ENCODE measurements at regions not wholly inside any gene's neighbourhood (a gene's known extent, or its start where the extent isn't known, plus 50 kb on each side); places are given as distances from the start of the nearest gene placed in this dataset.

DNA sequence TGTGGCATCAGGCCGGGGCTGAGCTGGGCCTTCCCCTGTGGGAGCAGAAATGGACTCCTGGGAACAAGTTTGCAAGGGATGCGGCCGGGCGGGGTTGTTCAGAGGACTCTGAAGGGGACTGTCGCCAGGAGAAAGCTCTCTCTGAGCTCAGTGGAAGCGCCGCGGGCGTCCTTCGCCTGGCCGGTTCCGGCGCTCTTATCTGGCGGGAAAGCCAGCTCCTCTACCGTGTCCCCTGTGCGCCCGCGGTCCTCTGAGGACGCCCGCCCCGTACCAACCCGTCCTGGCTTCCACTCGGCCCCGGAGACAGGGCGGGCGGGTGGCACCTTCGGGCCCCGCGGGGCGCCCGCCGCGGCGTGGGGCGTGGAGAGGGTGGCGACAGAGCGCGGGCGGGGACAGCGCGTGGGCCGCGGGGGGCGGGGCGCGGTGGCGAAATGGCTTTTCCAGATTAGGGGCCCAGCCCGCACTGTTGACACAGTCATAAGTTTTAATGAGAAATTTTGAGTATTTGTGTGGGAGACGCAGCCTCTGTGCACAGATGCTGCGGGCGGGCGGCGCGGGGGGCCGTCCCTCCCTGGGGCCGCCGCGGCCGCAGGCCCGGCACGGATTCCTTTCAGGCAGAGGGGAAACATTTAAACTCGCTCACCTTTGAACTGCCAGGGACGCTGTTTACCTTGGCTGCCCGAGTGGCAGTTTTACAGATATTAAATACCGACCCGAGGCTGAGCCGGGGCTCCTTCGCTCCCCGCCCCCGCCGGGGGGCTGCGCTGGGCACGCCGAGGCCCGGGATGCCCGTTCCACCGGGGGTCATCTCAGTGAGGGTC lies 70.2 kb downstream of the FOXD2 start:
- TF ChIP-seq, protein P1, sequence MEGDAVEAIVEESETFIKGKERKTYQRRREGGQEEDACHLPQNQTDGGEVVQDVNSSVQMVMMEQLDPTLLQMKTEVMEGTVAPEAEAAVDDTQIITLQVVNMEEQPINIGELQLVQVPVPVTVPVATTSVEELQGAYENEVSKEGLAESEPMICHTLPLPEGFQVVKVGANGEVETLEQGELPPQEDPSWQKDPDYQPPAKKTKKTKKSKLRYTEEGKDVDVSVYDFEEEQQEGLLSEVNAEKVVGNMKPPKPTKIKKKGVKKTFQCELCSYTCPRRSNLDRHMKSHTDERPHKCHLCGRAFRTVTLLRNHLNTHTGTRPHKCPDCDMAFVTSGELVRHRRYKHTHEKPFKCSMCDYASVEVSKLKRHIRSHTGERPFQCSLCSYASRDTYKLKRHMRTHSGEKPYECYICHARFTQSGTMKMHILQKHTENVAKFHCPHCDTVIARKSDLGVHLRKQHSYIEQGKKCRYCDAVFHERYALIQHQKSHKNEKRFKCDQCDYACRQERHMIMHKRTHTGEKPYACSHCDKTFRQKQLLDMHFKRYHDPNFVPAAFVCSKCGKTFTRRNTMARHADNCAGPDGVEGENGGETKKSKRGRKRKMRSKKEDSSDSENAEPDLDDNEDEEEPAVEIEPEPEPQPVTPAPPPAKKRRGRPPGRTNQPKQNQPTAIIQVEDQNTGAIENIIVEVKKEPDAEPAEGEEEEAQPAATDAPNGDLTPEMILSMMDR (IDR thresholded peaks at IDR 0.05 in 4 of 5, conservative IDR thresholded peaks at IDR 0.05 in 1 of 5): no peak
- no peak for TF ChIP-seq POLR2A (IDR thresholded peaks at IDR 0.05)
